Renal pelvis (tissue), 1 donor: ENCODE measurements at regions not wholly inside any gene's neighbourhood (a gene's known extent, or its start where the extent isn't known, plus 50 kb on each side); places are given as distances from the start of the nearest gene placed in this dataset.

ENCODE experiments used
- DNase-seq: peaks from one replicate; pipeline ENCODE4 v3.0.0-alpha.2; 2013

DNA sequence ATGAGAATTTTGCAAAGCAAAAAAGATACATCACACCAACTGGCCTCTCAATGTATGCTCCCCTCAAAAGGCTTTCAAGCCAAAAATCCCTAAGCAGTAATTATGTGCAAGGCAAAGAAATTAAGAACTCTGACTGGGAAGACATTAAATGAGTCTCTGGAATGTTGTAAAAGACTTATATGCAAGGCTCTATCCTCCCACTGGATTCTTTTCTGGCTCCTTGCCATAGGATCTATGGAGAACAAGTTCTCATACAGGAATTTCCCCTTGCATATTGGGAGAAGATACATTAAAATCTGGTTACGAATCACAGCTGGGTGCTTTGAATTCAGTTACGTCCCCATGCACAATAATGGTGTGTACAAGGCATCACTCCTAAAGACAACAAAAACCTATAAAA lies 73.4 kb upstream of the ATL2 start:
- no peak for DNase-seq

DNA sequence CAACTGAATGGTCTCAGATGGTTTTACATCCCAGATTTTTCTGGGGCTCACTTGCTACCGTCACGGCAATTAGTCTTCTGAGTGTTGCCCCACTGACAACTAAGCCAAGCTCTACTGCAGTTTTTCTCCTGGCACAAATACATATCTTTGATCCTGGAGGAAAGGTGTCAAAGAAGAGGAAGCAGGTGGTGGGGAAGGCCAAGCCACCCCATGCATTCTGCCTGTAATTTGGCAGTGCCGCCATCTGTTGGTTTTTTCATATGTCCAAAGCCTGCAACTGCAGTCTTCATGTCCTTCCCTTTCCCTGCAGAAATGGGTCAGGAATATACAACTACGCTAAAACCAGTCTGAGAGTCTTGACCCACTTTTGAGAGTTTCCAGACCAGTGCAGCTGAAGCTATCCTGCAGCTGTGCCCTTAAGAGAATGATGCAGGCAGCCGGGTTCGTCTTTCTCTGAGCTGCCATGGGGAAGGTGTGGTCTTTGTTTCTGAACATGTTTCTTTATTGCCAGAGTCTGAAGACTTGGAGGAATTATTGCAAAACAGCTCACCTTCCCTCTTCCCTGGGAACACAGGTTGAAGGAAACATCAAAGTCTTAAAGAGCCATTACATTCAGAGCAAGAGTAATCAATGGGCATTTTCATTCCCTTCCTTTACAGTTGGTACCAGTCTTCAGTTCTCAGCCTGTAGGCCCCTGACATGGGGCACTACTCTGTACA lies 71.8 kb upstream of the ATL2 start:
- no peak for DNase-seq

DNA sequence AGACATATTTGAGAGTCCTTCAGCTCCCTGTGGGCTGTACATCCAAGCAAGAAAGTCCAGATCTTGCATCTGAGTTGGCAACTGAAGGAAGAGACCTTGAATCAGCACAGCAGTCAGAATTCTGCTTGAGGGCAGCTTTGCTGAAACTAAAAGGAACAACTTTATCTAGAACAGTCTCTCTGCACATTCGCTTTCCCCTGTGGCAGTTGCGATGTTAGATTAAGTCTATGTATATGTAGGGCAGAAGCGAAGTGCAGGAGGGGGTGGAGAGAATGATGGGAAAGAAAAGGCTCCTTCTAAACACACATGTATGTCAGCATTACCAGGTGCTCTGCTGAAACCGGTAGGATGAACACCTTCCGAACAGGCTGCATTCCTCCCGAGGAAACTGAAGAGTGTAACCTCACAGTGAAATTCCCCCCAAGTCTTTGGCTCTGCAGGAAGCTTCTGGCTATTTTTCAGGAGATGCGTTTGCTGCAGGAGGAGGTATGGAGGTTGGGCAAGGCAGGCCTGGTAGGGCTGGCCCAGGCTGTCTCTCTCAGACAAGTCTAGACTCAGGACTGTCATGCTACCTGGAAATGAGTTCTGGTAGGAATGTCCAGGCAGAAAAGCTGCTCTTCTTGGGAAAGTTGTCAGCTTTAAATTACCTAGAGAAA lies 70.0 kb upstream of the ATL2 start:
- DNase-seq, result no peak

DNA sequence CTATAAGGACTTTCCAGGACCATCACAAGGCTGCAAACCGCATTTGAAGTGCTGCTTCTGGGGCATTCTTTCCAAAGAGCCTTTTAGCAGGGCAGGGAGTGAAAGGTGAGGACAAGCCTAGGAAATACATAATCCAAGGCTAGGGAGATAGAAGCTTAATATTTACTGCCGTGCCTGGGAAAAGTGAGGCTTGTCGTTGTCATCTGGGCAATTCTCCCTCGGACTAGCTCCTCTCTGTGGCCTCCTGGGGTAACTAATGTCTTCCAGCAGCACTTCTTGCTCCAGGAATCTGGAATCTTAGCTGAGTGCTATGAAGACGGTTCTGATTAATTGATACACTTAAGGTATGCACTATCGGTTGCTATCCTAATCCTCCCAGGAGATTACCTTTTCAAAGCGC lies 69.3 kb upstream of the ATL2 start:
- no peak for DNase-seq

DNA sequence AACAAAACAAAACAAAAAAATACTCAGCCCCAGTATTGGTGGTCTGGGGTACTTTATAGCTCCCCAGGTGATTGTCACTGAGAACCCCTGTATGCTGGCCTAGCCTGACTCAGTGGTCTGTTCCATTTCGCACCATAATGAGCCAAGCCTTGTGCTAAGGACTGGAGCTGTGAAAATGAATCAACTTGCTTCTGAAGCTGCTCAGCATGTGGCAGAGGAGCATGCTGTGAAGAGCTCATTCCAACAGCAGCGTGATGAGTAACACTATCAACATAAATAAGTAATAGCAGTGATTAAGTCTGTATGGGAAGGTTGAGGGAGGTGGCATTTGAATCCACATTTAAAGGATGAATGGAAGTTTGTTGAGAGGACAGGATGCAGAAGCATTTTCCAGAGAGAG lies 67.2 kb upstream of the ATL2 start:
- no peak for DNase-seq

DNA sequence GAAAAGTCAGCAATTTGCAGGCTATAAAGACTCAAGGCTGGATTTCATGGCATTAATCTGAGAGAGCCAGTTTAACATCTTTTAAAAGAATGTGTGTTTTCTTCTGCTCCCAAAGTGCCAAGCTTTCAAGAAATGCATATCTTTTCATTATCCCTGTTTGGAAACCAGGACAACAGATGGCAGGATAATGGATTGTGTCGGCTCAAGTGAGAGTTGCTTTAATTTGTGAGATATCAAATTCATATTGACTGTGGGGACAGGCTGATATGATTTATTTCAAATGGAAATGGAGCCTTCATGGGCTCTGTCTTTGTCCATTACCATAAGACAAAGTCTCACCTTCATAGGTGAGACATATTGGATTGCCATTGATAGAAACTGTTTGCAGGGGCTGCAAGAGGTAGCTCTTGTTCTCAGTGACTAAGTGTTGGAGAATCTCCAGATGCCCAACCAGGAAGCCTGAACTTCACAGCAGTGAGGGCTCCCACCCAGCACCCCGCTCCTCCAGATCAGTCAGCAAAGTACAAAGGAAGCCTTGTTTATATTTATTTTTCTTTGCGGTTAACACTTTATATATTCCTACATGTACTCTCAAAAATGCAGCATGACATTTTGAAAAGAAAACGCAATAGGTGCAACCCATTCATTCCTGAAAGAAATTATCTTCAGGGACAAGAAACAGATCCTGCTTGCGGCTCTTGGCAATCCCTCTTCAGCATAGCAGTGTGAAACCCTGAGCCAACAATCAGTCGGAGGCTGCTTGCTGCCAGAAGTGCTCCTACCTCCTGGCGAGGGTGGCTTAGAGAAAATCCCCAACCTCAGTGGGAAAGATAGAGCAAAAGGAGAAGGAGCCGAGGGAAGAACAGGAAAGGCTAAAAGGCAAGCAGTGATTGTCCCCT lies 65.8 kb upstream of the ATL2 start:
- DNase-seq, result no peak

DNA sequence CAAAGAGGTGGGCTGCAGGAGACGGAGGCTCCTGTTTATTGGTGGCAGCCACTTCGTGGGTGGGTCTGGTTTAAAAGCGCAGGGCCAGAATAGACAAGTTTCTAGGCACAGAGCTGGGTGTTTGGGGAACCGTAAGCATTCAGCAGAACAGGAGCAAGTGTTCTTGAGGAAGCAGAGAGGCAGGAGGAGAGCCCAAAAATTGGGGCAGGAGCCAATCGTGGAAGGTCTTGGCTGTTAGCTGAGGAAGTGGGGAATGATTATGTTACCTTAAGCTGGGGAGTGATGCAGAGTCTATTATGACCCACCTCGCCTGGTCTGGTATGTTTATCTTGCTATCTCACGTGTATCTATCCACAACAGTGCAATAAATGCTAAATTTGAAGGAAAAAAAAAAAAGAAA lies 64.3 kb upstream of the ATL2 start:
- no peak for DNase-seq

DNA sequence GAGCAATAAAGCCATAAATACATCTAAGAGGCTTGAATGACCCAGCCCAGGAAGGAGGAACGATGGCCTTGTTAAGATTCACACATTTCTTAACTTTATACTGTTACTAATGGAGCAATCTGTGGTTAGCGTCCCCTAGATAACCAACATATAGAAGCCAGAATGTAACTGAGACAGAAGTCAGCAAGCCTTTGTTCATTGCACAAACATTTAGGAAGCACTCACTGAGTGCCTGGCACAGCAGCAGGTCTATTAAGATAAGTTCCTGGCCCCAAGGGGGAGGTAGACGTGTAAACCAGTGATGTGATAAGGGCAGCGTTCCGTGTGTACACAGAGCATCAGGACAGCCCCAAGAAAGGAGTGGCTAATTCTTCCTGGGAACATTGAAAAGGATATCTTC lies 63.6 kb upstream of the ATL2 start:
- DNase-seq, result no peak

DNA sequence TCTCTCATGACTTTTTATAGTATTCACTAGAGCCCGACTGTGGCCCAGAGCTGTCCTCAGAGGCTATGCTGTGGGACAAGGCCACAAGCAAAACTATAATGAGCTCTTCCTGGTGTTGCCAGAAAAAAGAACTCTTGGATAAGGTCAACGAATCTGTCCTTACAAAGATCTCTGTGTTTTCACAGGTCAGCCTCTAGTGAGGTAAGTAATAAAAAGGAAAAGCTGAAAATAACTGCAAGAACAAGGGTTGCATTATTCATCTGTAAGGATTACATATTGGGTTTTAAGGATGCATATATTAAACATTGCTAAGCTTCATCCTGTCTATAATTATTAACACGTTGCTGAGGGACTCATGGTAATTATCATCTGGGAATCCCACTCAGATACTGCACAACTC lies 62.8 kb upstream of the ATL2 start:
- no peak for DNase-seq

DNA sequence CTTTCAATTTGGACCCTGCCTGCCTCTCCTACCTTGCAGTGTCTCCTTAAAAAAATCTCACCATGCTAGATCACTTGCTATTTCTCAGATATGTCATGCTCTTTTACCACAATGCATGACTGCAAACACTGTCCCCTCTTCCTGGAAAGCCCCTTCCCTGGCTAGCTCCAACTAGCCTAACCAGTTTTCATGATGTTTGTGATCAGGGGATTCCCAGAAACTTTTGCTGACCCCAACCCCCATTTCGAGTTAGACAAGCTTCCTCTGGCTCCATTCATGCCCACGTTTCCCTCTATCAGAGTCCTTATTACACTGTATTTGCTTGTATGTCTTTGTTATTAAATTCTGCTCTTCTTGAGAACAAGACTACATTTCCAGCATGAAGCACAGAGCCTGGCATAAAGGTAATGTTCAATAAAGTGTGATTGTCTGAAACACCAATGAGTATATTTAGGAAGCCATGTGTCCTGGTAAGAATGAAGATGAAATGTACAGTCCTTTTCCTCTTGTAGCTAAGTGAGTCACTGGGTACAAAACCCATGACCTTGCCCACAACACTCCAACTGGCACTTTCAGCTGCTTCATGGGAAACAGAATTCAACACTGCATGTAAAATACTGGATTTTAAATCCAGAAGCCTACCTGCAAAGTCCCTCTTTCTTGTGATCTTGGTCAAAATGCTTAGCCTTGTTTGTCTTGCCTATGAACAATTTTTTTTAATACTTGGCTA lies 62.0 kb upstream of the ATL2 start:
- DNase-seq, result no peak

DNA sequence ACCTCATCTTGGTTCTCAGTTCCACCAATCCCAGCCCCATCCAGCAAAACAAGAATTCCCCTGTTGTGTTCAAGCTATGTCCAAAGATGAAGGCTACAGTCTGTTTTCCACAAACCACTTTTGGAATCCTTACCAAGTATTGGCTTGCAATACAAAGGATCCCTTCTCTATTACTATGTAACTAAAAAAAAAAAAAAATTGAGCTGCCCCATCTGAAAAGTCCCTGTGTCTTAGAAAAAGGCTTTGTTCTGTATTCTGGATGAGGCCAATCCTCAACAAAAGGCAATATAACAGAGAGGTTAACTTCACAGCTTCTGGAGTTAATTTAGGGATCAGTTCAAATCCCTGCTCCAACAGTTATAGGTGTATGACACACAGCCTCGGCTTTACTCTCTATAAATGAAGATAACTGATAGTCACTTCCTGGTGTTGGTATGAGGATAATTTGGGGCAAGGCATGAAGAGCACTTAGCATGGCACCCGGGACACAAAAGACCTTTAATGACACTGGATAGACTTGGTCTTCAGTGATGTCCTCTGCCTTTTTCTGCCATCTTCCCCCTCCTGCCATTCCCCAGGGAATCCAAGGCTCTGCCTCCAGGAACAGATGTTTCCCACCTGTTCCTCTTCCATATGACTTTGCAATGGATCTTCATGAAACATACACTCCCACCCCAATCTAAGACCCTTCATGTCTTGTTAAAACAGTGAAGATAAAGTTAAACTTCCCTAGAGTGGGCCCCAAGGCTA lies 61.2 kb upstream of the ATL2 start:
- DNase-seq, result no peak

DNA sequence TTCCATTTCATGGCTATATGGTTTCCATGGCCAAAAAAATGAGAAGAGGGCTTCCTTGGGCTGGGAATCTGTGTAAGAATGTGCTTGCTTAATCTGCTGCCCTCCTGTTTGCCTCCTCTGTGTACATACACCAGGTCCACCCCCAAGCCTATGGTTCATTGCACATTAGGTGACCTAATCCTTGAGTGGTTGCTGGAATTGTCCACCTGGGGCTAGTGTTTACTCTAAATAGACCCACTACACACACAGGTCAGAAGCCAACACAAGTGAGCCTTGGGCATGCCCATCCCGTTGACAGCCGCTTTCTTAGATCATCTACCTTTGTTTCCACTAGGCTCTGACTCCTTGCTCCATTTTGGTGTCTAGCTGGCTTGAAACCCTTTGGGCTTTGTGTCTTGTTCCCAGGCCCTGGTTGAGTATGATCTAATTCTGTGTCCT lies 59.2 kb upstream of the ATL2 start:
- DNase-seq, result no peak

DNA sequence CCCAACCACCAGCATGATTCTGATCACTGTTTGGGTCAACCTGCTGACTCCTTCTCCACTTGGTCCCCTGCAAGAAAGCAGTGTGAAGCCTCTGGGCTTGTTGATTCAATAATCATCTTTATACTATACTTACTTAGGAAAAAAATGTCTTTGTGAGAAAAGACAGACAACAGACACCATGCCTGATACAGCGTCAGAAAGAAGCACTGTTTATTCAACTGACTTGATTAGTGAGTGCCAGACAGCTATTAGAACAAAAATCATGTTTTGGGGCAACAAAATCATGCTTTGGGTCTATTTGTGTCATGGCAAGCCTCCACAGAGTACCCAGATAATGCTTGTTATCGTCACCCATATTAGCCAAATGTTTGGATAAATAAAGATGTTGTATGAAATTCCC lies 58.7 kb upstream of the ATL2 start:
- no peak for DNase-seq

DNA sequence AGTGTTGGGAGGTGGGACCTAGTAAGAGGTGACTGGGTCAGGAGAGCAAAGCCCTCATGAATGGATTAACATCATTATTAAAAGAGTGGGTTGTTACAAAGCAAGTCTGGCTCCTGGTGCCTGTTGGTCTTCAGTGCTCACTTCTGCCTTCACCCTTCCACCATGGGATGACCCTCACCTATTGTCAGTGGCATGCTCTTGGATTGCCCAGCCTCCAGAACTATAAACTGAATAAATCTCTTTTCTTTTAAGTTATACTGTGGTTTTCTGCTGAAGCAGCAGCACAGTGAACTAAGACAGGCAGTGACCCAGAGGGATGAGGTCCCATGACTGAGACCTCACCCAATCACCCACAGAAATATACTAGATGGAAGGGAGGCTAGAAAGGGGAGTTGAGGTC lies 57.5 kb upstream of the ATL2 start:
- DNase-seq, result no peak

DNA sequence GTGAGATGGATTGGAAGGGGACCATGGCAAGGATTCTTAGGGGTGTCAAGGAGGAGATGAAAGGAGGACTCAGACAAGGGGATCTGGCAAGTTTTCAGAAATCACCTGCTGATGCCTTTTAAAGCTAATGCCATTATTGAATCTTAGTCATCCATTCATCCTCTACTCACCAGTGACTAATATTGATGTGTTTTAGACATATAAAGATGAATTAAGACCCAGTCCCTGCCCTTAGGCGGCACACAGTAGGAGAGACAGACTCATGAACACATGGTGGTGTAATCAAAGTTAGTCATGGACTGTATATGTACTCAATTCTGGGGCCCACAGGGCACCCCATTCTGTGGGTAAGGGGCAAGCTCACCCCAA lies 56.5 kb upstream of the ATL2 start:
- no peak for DNase-seq

DNA sequence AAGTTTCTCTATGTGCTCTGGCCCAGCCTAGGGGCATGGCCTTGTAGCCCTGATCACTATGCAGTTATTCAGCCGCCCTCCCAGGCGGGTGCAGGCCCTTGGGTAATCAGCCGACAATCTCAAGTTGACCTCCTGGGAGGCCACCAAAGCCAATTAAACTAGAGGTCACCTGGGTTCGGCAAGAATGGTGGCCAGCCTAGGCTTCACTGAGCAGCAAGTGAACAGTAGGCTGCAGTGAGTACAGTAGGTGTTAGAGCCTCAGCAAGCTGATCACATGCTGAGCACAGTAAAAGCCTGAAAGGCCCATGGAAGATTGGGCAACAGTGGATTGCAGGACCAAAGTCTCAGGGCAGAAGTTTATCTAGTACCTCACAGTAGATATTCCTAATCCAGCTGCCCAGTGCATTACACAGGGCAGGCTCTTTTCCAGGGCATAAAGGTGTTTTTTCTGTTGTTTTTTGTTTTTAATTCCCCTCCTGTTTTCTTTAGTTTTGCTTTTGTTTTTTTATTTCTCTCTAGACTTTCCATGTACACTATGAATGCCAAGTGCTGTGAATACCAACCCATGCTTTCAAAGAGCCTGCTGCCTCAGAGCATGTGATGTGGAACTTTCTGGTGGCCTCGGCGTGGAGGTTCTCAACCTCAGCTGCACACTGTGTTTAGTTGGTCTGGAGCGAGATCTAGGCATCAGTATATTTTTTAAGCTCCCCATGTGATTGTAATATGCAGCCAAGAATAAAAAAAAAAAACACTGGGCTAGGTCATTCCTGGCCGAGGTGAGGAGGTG lies 55.9 kb upstream of the ATL2 start:
- no peak for DNase-seq

DNA sequence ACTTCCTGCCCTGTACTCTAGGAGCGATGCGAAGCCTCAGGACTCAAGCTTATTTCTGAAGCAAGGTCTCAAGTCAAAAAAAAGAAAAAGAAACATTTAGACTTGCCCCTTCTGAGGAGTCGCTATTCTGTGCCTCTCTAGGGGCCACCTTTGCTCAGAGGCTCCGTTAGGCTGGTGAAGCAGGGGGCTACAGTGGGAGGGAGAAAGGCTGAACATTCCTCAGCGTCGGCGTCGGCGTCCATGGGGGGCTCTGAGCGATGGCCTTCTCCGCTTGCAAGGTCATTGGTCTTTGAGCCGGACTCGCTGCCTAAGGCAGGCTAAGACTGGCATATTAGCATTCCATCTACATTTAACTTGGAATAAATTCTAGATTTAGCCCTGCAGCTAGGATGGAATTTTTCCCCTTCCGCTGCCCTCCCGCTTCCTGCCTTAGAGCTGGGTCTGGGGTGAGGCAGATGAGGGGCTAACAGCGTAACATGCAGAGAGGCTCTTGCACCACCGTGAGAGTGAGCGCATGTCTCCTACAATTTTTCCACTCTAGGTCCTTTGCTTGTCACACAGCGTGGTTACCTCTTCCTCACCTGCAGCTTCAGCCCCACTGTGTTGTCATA lies 53.6 kb upstream of the ATL2 start:
- no peak for DNase-seq

DNA sequence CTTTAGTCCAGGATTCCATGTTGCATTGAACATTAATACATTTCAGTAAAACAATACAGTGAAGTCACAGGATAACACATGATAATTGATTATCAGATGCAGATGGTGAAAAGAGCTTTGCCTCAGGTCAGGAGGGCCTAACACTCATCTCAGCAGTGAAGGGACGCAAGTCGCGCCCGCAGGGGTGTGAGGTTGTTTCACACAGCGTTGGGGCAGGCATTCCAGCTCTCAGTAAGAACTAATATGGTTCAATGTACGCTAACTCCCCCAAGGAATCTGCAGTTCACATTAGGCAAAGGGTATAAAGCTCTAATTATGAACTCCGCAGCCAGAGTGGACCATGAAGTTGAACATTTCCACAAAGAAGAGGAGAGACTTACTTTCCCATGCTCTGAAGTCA lies 53.1 kb upstream of the ATL2 start:
- no peak for DNase-seq

DNA sequence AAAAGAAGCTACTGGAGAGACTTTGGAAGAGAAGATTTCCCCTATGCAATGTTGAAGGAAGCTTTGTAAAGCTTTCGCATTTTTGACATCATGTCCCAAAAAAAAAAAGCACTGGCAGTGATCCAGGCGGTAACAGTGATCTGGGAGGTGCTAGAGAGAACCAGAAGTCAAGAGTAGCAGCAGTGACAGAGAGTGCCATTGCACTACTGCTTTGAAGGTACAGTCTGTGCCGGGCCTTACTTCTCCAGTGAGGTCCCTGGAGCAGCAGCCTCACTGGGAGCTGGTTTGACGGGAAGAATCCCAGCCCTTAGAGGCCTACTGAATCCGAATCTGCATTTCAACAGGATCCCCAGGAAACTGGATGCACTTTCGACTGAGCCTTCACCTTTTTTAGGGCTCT lies 50.9 kb upstream of the ATL2 start:
- DNase-seq, result no peak

DNA sequence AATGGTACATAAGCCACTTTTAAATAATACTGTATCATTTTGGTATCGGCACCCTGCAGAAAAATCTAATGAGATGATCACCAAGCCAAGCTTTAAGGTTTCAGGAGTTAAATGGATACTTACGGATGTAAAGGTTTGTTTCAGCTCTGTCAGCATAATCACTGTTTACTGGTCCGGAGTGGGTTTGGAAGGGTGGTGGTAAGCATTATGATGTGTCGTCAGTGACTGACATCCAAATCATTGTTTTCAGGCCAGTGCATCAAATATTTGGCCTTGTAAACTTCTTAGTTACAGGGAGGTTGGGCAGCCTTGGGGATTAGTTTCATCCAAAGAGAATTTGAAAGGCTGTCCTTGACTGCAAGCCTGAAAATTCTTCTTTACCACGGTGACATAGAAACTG lies 50.0 kb upstream of the ATL2 start:
- DNase-seq, result no peak
